HCT116 (cell line): ENCODE measurements at regions not wholly inside any gene's neighbourhood (a gene's known extent, or its start where the extent isn't known, plus 50 kb on each side); places are given as distances from the start of the nearest gene placed in this dataset.

Source experiments
- ATAC-seq: fragments of 200-7000 bp; cut with Tn5 transposase; 2 replicates; pipeline ENCODE4 v1.9.1; 2020; ENCODE audit warnings: mild to moderate bottlenecking, moderate library complexity
- BruUV-seq: library from RNA; stranded (reverse); fragments of 400-500 nt; replicated peaks from 2 replicates; lab custom pipeline; 2021; lab: Mats Ljungman, UMichigan
- CTCF ChIA-PET: fragments of 300-600 bp; sonication (Branson Sonifier 250); formaldehyde crosslinking; loops from one replicate; lab custom pipeline; 2021; ENCODE audit warnings: antibody characterized with exemption; lab: Charles Lee
- POLR2A ChIA-PET: fragments of 300-600, 350-600 bp; sonication (Branson Sonifier 250); formaldehyde crosslinking; loops from one replicate; lab custom pipeline; 2021; ENCODE audit warnings: antibody characterized with exemption; lab: Charles Lee
- RAD21 ChIA-PET, 2 experiments: fragments of 300-600 bp; sonication (Branson Sonifier 250); formaldehyde crosslinking; loops; one replicate each; lab custom pipeline; 2023; ENCODE audit warnings: low total read pairs in 2 of 2; ENCODE audit not compliant: uncharacterized antibody in 2 of 2, unreplicated experiment in 2 of 2, low non-redundant PET in 1 of 2; lab: Charles Lee
- DNase-seq: peaks from one replicate; pipeline ENCODE4 v3.0.0-alpha.2; 2010; ENCODE audit warnings: low read depth, low spot score
- H2AFZ ChIP-seq: fragments of 200-600 bp; shearing (Covaris generic), sonication (generic); 2 replicates; pipeline ENCODE4 v1.6.1; 2017; ENCODE audit warnings: low read depth, mixed run types, mixed read lengths, antibody characterized with exemption, low read length; ENCODE audit not compliant: poor library complexity, severe bottlenecking
- H3K27ac ChIP-seq: 2 replicates; pipeline ENCODE4 v1.5.1; 2012; ENCODE audit warnings: low read depth, low read length
- H3K27me3 ChIP-seq: fragments of 200-600 bp; sonication (generic); 2 replicates; pipeline ENCODE4 v1.6.1; 2016; ENCODE audit warnings: mixed run types, low read length, mixed read lengths; ENCODE audit not compliant: insufficient read depth
- H3K36me3 ChIP-seq, 2 experiments: fragments of 200-500 bp in 1 of 2; fragments of 200-600 bp in 1 of 2; sonication (Bioruptor generic) in 1 of 2; sonication (generic) in 1 of 2; 2 replicates each; pipeline versions ENCODE4 v1.5.1 to v1.6.1; 2014 to 2016; ENCODE audit warnings: low read length in 2 of 2, inconsistent platforms in 1 of 2, mixed read lengths in 1 of 2, mixed run types in 1 of 2; ENCODE audit not compliant: insufficient read depth in 2 of 2, control insufficient read depth in 1 of 2
- H3K4me1 ChIP-seq, 2 experiments: fragments of 200-600 bp in 1 of 2; sonication (generic) in 1 of 2; 2 replicates each; pipeline versions ENCODE4 v1.5.1 to v1.6.1; 2012 to 2017; ENCODE audit warnings: low read length in 2 of 2, inconsistent platforms in 1 of 2, mild to moderate bottlenecking in 1 of 2, mixed read lengths in 1 of 2, mixed run types in 1 of 2, moderate library complexity in 1 of 2; ENCODE audit not compliant: insufficient read depth in 2 of 2, control insufficient read depth in 1 of 2
- H3K4me2 ChIP-seq: fragments of 200-600 bp; sonication (generic); 2 replicates; pipeline ENCODE4 v1.6.1; 2017; ENCODE audit warnings: mixed run types, low read length, mixed read lengths
- H3K4me3 ChIP-seq, 2 experiments: fragments of 200-600 bp in 1 of 2; sonication (generic) in 1 of 2; replicated peaks in 1 of 2; 2 replicates each; pipeline ENCODE4 v1.5.1; 2011 to 2016; ENCODE audit warnings: low read length in 2 of 2, control low read depth in 1 of 2, low read depth in 1 of 2, mild to moderate bottlenecking in 1 of 2, mixed read lengths in 1 of 2, mixed run types in 1 of 2
- H3K79me2 ChIP-seq: fragments of 200-600 bp; sonication (generic); 2 replicates; pipeline ENCODE4 v1.6.1; 2017; ENCODE audit warnings: mild to moderate bottlenecking, mixed run types, low read length, moderate library complexity, mixed read lengths; ENCODE audit not compliant: insufficient read depth
- H3K9ac ChIP-seq: fragments of 200-600 bp; sonication (generic); 2 replicates; pipeline ENCODE4 v1.6.1; 2016; ENCODE audit warnings: low read length, mixed read lengths
- H3K9me2 ChIP-seq: fragments of 200-600 bp; sonication (generic), shearing (Covaris generic); 2 replicates; pipeline ENCODE4 v1.6.1; 2017; ENCODE audit warnings: mixed run types, mild to moderate bottlenecking, moderate library complexity; ENCODE audit not compliant: insufficient read depth
- H3K9me3 ChIP-seq, 2 experiments: fragments of 200-500 bp in 1 of 2; fragments of 200-600 bp in 1 of 2; sonication (Bioruptor generic) in 1 of 2; sonication (generic) in 1 of 2; 2 replicates each; pipeline ENCODE4 v1.6.1; 2014 to 2017; ENCODE audit warnings: low read length in 2 of 2, mixed read lengths in 2 of 2, inconsistent platforms in 1 of 2, low read depth in 1 of 2, mild to moderate bottlenecking in 1 of 2, mixed run types in 1 of 2, moderate library complexity in 1 of 2; ENCODE audit not compliant: control insufficient read depth in 1 of 2, insufficient read depth in 1 of 2
- H4K20me1 ChIP-seq: fragments of 200-600 bp; sonication (generic), shearing (Covaris generic); 2 replicates; pipeline ENCODE4 v1.6.1; 2017; ENCODE audit warnings: mixed run types, mild to moderate bottlenecking, moderate library complexity; ENCODE audit not compliant: insufficient read depth
- CBX3 ChIP-seq: IDR thresholded peaks from 2 replicates; pipeline ENCODE4 v1.6.1; 2012; ENCODE audit warnings: low read depth
- EGR1 ChIP-seq: IDR thresholded peaks from 2 replicates; pipeline ENCODE4 v1.6.1; 2012; ENCODE audit warnings: low read depth
- ELF1 ChIP-seq: IDR thresholded peaks from 2 replicates; pipeline ENCODE4 v1.6.1; 2012; ENCODE audit warnings: low read depth, borderline replicate concordance
- EZH2 ChIP-seq: fragments of 200-600 bp; sonication (generic); IDR thresholded peaks from 2 replicates; pipeline ENCODE4 v1.6.1; 2017; ENCODE audit warnings: antibody characterized with exemption, mixed run types
- FOSL1 ChIP-seq: IDR thresholded peaks from 2 replicates; pipeline ENCODE4 v1.6.1; 2012; ENCODE audit warnings: low read depth
- POLR2A ChIP-seq: IDR thresholded peaks from 2 replicates; pipeline ENCODE4 v1.7.0; 2011; ENCODE audit warnings: borderline replicate concordance; ENCODE audit not compliant: insufficient read depth, insufficient read length; ENCODE audit errors: extremely low read depth
- POLR2AphosphoS5 ChIP-seq: IDR thresholded peaks from 2 replicates; pipeline ENCODE4 v1.6.1; 2011; ENCODE audit warnings: mild to moderate bottlenecking, low read depth, low read length, moderate library complexity
- SRF ChIP-seq: IDR thresholded peaks from 2 replicates; pipeline ENCODE4 v1.6.1; 2012; ENCODE audit warnings: low read depth
- YY1 ChIP-seq: IDR thresholded peaks from 2 replicates; pipeline ENCODE4 v1.6.1; 2011; ENCODE audit warnings: low read length, low read depth, moderate library complexity, mild to moderate bottlenecking; ENCODE audit not compliant: insufficient replicate concordance; ENCODE audit errors: extremely low read depth
- ZBTB33 ChIP-seq: IDR thresholded peaks from 2 replicates; pipeline ENCODE4 v1.6.1; 2011; ENCODE audit warnings: mild to moderate bottlenecking, low read length, moderate library complexity; ENCODE audit not compliant: insufficient replicate concordance; ENCODE audit errors: extremely low read depth
- ZFX ChIP-seq: fragments of 450-650 bp; IDR thresholded peaks from 2 replicates; pipeline ENCODE4 v1.6.1; 2017
- ZNF274 ChIP-seq: fragments of 200-500 bp; sonication (Bioruptor generic); IDR thresholded peaks from 2 replicates; pipeline ENCODE4 v1.6.1; 2014; ENCODE audit warnings: mild to moderate bottlenecking, low read depth, low read length, inconsistent platforms
- intact Hi-C: fragments of 100-400 bp; cut with micrococcal nuclease; formaldehyde crosslinking; loops from 2 replicates; pipeline ENCODE4 v1.10.0; 2022
- TF ChIP-seq, protein P1 (sequence below): IDR thresholded peaks from 2 replicates; pipeline ENCODE4 v1.6.1; 2012
- TF ChIP-seq, protein P2 (sequence below): IDR thresholded peaks from 2 replicates; pipeline ENCODE4 v1.6.1; 2012; ENCODE audit warnings: low read depth

- Histone ChIP-seq H3K9me2 (no peaks in the 10 kb centered on the region), H3K36me3 (no peaks in the 10 kb centered on the region), H3K9me3 (0 out of 4 replicates have a peak, but pooled peaks cover 0 to 3% of the 10 kb centered on the region in 2 experiments), H3K4me2 (no peak overlapping the region), H3K4me1 (no peaks in the 10 kb centered on the region), H2AFZ (no peak overlapping the region), H3K4me3 (no peak overlapping the region), H3K79me2 (no peaks in the 10 kb centered on the region), H3K27me3 (no peaks in the 10 kb centered on the region), H4K20me1 (no peaks in the 10 kb centered on the region), H3K9ac (no peak overlapping the region), H3K27ac (no peak overlapping the region)
- BruUV-seq, result no TSS peak
- TF ChIP-seq YY1 (no peak), ZBTB33 (no peak)
- CTCF ChIA-PET, result no interaction called here
- DNase-seq (no peak), ATAC-seq (no peak)
- RAD21 ChIA-PET, result no interaction called here
- POLR2A ChIA-PET, result no interaction called here
- intact Hi-C loops, result no loop called here
Observed at GRCh38 chr11:104782377-104782754, 115.9 kb downstream of the CASP12 start.

- Histone ChIP-seq H3K27ac (no peak overlapping the region), H3K27me3 (no peaks in the 10 kb centered on the region), H3K4me2 (no peak overlapping the region), H3K4me1 (no peaks in the 10 kb centered on the region), H3K79me2 (no peaks in the 10 kb centered on the region), H2AFZ (no peak overlapping the region), H3K9me2 (no peaks in the 10 kb centered on the region), H3K4me3 (no peak overlapping the region), H3K36me3 (no peaks in the 10 kb centered on the region), H4K20me1 (no peaks in the 10 kb centered on the region), H3K9me3 (0 out of 4 replicates have a peak, but pooled peaks cover 0 to 3% of the 10 kb centered on the region in 2 experiments), H3K9ac (no peak overlapping the region)
- ChIA-PET RAD21 (no interaction called here), CTCF (no interaction called here), POLR2A (no interaction called here)
- ATAC-seq (no peak), DNase-seq (no peak)
- intact Hi-C loops, result no loop called here
- TF ChIP-seq ZFX (no peak), EGR1 (no peak), POLR2AphosphoS5 (no peak), YY1 (no peak), FOSL1 (no peak), ZNF274 (no peak), SRF (no peak), CBX3 (no peak), EZH2 (no peak), POLR2A (no peak), ELF1 (no peak)
- TF ChIP-seq, protein P1, sequence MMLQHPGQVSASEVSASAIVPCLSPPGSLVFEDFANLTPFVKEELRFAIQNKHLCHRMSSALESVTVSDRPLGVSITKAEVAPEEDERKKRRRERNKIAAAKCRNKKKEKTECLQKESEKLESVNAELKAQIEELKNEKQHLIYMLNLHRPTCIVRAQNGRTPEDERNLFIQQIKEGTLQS, result no peak
- TF ChIP-seq, protein P2, sequence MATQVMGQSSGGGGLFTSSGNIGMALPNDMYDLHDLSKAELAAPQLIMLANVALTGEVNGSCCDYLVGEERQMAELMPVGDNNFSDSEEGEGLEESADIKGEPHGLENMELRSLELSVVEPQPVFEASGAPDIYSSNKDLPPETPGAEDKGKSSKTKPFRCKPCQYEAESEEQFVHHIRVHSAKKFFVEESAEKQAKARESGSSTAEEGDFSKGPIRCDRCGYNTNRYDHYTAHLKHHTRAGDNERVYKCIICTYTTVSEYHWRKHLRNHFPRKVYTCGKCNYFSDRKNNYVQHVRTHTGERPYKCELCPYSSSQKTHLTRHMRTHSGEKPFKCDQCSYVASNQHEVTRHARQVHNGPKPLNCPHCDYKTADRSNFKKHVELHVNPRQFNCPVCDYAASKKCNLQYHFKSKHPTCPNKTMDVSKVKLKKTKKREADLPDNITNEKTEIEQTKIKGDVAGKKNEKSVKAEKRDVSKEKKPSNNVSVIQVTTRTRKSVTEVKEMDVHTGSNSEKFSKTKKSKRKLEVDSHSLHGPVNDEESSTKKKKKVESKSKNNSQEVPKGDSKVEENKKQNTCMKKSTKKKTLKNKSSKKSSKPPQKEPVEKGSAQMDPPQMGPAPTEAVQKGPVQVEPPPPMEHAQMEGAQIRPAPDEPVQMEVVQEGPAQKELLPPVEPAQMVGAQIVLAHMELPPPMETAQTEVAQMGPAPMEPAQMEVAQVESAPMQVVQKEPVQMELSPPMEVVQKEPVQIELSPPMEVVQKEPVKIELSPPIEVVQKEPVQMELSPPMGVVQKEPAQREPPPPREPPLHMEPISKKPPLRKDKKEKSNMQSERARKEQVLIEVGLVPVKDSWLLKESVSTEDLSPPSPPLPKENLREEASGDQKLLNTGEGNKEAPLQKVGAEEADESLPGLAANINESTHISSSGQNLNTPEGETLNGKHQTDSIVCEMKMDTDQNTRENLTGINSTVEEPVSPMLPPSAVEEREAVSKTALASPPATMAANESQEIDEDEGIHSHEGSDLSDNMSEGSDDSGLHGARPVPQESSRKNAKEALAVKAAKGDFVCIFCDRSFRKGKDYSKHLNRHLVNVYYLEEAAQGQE, result no peak
- no TSS peak for BruUV-seq
Observed at GRCh38 chr11:104781719-104782376, 116.4 kb downstream of the CASP12 start.
